Transverse colon (tissue), 4 donors: ENCODE measurements at regions not wholly inside any gene's neighbourhood (a gene's known extent, or its start where the extent isn't known, plus 50 kb on each side); places are given as distances from the start of the nearest gene placed in this dataset.

Source experiments
- EP300 ChIP-seq: sonication (generic); formaldehyde crosslinking; IDR thresholded peaks from one replicate; pipeline ENCODE4 v1.6.1; 2017; ENCODE audit warnings: antibody characterized with exemption, low read depth
- POLR2A ChIP-seq: fragments of 450-650 bp; IDR thresholded peaks from one replicate; pipeline ENCODE4 v1.6.1; 2016; ENCODE audit warnings: antibody characterized with exemption, mild to moderate bottlenecking, moderate library complexity
- POLR2AphosphoS5 ChIP-seq, 3 donors: sonication (generic); formaldehyde crosslinking; IDR thresholded peaks; one replicate each; pipeline ENCODE4 v1.6.1; 2016; ENCODE audit warnings: antibody characterized with exemption in 3 of 3
- TF ChIP-seq, protein P1 (sequence below), 5 experiments: fragments of 200-600 bp in 3 of 5; fragments of 450-650 bp in 2 of 5; sonication (generic) in 3 of 5; IDR thresholded peaks; 1 replicate in 2 of 5; 2 replicates in 3 of 5; pipeline ENCODE4 v1.5.1; 2016 to 2017; ENCODE audit warnings: antibody characterized with exemption in 5 of 5, inconsistent platforms in 3 of 5, mild to moderate bottlenecking in 2 of 5, moderate library complexity in 1 of 5

GRCh38 chr6:126093108-126093507 lies 106.8 kb downstream of the TRMT11 start:
- TF ChIP-seq, protein P1, sequence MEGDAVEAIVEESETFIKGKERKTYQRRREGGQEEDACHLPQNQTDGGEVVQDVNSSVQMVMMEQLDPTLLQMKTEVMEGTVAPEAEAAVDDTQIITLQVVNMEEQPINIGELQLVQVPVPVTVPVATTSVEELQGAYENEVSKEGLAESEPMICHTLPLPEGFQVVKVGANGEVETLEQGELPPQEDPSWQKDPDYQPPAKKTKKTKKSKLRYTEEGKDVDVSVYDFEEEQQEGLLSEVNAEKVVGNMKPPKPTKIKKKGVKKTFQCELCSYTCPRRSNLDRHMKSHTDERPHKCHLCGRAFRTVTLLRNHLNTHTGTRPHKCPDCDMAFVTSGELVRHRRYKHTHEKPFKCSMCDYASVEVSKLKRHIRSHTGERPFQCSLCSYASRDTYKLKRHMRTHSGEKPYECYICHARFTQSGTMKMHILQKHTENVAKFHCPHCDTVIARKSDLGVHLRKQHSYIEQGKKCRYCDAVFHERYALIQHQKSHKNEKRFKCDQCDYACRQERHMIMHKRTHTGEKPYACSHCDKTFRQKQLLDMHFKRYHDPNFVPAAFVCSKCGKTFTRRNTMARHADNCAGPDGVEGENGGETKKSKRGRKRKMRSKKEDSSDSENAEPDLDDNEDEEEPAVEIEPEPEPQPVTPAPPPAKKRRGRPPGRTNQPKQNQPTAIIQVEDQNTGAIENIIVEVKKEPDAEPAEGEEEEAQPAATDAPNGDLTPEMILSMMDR (IDR thresholded peaks at IDR 0.05) = no peak
- TF ChIP-seq POLR2A (no peak), EP300 (no peak), POLR2AphosphoS5 (IDR thresholded peaks at IDR 0.05) (no peak)
